GM21786 (cell line): ENCODE measurements at regions not wholly inside any gene's neighbourhood (a gene's known extent, or its start where the extent isn't known, plus 50 kb on each side); places are given as distances from the start of the nearest gene placed in this dataset.
A peak's percentile ranks its signal among the peaks of the same experiment; 100 is the strongest.

Experiments used
- ATAC-seq: cut with Tn5 transposase; IDR thresholded peaks from one replicate; pipeline ENCODE4 v1.9.1; 2021; ENCODE audit not compliant: unreplicated experiment

DNA sequence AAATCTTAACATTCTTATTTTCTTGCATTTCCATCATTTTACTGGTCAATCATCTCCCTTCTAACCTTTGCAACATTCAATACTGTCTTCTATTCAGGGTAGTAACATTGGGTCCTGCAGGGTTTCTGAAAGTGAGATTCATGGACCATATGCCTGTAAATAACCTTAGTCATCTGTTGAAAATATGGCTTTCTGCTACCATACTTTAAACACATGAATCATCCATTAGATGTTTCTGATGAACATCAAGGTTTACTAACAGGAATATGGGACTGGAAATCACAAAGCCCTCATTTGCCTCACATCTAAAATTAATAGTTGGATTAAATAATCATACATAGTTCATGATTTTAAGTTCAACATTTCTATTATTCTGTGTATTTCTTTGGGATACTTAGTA lies 475.9 kb upstream of the MARCKS start:
- no peak for ATAC-seq

DNA sequence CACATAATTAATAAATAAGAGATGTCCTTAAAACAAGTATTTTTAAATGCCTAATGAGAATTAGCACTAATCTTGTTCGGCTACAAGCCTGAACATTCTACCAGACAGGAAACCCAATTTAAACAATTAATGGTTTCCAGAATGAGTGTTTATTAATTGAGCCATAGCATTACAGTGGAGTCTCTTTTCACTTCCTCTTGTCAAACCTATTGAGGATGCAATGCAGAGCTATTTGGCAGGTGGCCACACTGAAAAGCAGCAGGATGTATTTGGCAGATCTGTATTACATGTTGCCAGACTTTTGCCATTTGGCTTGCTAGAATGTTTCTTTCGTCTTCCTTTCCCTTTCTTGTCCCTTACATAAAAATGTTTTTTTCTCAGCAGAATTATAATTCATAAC lies 475.2 kb upstream of the MARCKS start:
- ATAC-seq, result peak; percentile 84

DNA sequence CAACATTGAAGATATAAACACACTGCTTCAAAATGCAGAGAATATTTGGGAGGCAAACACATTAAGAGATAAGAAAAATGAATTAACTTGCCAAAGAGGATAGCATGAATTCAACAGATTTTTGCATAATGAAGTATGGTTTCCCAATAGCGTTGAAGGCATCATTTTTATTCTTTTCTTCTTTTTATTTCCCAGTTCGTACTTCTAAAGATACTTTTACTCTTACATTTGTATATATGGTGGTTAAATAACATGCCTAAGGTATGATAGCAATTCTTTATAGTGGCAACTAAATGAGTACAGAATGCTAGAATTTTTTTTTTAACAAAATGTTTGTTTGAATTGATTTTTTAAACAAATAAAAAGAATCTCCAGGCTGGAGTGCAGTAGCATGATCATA lies 473.4 kb upstream of the MARCKS start:
- no peak for ATAC-seq

DNA sequence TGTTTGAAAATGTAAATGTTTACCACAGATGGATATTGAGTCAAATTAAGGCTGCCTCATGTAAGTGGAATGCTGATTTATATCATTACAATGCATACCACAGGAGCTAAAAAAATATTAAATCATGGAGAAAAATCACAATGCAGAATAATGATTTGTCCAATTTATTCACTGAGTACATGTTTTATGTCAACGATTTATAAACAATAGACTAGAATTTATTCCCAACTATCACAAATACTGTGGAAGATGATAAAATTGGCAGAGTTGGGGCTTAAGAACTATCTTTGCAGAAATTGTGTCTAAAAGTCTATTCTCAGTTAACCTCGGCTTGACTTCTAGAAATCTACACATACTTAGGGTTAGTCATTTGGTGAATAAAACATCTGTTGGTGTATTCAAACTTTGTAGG lies 472.1 kb upstream of the MARCKS start:
- ATAC-seq, result no peak

DNA sequence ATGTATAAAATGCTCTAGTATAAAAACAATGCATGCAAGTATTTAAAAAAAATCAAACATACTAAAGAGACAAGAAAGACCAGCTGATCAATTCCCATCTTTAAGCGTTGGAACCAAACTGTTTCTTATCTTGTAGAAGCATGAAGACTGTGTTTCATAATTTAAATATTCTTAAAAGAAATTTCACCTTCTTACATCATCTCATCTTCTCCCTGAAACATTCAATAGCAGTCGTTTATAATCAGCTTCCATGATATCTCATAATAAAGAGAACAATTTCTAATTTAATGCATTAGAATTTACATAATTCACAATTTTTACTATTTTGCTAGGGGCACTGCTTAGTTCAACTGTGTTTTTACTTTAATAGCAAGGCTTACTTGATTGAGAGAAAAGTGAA lies 468.1 kb upstream of the MARCKS start:
- no peak for ATAC-seq

DNA sequence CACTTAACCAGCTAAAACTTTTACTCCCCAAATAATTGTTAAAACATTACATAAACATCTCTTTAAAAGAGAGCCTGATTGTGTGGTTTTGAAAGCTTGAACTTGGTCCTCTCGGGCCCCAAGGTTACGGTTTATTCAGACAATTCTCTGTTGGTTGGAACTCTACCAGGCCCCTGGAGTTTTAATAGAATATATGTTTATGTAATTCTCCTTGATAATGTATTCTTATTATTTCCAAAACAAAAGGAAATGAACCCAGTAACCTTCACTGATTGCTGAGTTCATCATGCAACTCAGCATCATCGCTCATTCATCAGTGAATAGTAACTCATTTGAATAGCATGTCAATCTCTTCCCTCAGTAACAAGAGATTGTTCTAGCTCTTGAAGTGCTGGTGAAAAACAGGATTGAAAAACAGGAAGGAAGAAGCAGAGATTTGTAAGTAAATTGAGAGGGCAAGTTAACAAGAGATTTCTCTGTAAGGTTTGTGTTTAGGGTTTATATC lies 464.5 kb upstream of the MARCKS start:
- ATAC-seq, result no peak

DNA sequence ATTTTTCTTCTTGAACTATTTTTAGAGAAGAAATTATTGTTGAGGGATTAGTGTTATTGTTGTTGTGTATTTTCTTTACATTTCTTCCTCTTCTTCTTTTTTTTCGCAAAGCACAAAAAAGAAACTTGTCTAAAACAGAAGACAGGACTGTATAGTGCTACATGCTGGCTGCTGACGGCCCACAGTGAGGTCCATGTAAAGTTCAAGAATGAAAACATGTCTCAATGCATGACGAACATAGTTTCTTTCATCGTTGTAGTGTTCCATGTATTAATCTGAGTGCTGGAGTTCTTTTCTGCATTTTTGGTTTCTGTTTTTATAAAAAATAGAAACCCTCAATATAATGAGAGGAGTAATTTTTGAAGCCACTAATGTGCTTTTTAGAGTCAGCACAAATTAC lies 462.9 kb upstream of the MARCKS start:
- ATAC-seq, result no peak

DNA sequence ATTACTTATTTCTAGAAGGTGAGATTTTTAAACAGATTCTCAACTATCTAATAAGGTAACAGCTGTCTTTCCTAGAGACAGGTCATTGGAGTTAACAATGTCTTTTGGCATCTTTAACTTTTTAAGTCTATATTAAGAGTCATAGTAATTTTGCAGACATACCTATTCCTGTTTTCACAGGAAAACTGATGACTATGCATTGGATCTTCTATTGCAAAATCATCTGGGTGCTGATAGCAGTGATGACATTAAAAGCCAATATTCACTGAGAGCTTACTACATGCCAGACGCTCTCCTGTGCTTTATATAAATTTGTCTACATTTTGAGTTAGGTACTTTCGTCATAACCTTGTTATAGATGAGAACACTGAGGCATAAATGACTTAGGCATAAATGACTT lies 462.4 kb upstream of the MARCKS start:
- no peak for ATAC-seq

DNA sequence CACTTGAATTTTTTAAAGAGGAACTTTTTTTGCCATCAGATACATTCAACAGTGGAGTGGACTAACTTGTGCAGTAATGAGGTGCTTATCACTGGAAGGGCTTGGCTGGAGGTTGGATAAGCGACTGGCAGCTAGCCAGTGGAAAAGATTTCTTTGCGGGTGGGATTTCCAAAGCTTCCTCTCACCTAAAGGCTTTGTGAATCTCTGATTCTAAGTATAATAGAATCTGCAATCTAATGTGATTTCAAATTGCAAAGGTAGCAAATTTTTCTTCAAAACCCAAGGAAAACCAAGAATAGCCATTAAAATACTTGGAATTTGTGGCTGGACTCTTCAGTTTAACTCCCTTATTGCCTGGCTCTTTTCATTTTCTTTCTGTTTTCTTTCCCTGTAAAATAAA lies 460.4 kb upstream of the MARCKS start:
- no peak for ATAC-seq

DNA sequence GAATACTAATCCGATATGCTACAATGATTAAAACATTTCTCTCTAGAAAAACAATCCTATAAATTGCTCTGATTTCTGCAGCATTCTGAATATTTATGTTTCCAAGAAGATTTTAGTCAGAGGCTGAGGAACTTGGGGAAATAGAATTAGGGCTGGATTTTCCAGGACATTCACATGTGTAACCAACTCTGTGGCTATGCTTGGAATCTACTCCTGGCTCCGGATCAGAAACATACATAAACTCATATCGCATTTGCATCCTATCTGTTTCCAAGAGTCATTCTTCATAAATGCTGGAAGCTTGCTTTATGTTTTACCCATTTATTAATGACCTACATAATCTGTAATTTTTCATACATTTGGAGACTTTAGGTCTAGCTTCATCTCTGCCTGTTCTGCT lies 459.9 kb upstream of the MARCKS start:
- ATAC-seq, result no peak

DNA sequence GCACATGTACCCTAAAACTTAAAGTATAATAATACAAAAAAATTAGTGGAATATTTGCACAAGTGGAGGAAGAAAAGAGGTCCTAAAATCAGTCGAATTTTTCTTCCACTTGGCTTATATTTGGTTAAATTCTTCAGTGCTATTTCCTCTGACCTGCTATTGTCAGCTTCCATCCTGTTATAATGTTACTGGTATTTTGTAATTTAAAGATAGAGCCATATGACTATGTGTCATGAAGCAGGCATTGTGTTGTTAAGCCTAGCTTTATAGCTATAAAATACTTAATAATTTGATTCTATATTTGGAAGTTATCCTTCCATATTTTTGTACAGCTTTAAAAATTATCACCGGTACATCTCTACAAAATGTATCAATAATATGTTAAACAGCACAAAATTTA lies 455.9 kb upstream of the MARCKS start:
- ATAC-seq, result no peak

DNA sequence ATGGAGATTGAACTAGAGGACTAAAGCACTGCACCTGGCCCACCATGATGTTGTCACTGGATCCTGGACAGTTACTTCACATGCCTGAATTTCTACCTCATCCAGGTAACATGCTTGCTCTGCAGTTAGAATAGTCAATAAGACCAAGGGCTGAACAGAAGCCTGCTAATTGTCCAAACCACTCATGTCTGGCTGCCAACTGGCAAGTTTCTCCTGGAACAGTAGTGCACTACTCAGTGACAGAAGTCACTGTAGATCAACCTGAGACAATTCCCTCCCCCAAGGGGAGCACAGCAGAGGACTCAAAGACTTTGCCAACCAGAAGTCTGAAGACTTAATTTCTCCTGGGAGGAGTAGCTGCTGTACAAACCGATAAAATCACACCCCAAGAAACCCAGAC lies 454.6 kb upstream of the MARCKS start:
- no peak for ATAC-seq

DNA sequence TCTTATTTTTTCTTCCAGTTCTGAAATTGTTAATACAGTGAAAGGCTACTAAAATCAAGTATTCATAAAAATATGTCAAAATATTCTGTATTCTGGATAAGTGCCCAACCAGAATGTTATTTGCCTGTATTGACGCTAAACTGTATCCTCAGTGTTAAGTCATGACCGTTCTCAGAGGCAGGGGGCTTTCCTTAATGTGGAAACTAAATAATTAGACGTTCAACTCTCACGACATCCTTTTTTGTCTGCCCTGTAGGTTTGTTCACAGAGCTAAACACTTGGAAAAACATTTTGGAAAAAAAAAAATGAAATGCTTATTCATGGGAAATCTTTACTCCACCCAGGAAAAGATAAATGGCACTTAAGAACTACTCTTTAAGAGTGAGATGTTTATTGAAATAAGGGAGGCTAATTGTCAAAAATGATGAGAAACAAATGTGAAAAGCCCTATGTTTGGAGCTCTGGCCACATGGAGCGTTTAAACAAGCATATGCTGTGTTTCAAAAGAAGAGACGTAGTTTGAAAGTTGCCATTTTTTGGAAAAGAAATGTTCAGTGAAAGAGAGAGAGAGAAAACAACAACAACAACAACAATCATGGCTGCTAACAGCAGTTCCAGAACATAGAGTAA lies 453.1 kb upstream of the MARCKS start:
- ATAC-seq, result no peak

DNA sequence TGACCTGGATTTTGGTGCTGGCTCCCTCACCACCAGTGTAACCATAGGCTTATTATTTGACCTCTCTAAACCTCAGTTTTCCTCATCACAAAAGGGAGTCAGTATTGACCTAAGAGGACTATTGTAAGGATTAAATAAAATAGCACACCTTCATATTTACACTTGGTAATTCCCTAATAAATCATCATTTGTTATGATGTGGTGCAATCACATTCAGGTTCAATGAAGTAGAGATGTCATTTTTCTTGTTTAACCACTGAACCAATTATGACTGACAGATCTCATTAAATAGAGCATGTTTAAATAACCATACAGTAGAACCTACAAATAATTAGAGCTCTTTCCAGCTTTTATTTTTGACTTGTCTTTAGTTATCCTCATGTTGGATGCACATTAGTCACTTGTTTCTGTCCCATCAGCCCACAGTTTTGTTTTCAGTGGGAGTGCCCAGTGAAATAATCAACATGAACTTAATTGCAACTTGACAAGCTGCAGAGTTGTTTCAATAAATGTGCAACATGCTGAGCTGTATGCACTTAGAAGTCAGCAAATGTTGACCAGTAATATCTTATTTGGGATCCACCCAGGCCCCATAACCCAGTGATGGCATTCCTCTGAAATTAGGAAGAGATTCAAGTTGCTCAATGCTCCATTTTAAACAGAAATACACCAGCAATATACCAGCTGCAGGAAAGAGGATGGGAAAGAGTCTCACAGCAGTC lies 451.7 kb upstream of the MARCKS start:
- no peak for ATAC-seq

DNA sequence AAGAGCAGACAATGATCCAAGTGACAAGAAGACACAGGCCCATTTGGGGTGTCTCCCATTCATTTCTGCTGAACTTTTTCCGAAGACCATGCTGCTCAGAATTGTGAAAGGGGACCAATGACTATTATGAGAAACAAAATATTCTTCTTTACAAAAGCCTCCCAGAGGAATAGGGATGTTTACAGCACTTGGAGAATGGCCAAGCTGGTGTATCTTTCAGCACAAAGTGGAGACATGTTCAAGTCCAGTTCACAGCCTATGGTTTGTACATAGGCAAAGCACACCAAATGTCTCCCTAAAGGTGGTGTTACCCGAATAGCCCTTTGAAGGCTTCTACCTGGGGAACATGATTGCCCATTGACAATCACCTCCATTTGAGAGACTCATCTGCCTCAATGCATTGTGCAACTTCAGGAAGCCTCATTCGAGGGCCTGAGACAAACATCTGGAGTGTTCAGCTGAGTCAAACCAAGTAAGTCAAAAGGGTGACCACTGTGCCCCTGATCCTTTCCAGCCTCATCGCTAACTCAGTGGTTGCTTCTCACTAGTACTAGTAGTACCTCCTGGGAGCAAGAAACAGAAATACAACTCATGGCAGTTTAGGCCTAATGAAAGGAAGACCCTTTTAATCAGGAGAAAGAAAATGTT lies 451.0 kb upstream of the MARCKS start:
- ATAC-seq, result no peak

DNA sequence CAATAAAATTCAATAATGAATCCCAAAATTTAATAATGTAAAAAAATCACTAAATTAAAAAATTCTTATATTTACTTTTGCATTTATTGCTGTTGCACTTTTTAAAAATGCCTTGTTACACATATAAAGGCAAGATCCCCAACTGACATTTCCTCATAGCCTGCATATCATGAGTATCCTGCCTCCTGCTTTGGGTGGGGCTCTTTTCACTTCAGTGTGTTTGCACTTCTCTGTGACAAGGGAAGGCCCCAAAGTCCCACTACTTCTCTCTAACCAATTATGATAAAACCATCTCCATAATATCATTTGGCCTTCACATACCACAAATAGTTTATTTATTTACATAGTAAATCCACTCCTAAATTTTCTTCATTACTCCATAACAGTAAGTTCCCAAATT lies 446.1 kb upstream of the MARCKS start:
- no peak for ATAC-seq

DNA sequence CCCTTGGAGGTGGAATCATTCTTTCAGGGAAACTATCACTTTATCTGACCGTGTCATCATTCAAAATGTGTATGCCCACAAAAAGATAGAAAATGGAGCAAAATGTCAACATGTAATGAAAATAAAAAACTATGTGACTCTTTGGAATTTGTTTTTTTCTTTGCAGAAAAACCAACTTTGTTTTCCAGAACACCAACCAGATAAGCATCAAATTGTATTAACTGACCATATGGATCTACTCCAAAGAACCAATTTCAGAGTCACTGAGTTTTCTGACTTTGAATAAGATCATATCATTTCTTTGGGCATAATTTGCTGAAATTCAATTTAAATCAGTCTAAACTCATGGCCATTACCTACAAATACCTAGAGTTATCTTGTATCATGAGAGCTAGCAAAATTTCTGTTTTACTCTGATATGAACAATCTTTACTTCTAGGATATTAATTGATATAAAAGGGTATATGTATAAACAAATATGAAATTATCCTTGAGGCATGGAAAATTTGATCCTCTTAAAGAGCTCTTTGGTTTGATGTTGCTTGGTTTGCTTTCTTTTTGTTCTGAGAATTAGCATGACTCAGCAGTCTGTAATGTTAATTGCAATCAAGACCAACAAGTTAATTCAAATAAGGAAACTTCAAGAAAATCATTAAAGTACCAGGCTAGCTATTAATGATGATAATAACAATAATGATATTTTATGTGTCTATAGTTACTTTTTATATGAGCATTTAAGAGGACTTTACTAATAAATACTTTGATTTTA lies 444.4 kb upstream of the MARCKS start:
- no peak for ATAC-seq

DNA sequence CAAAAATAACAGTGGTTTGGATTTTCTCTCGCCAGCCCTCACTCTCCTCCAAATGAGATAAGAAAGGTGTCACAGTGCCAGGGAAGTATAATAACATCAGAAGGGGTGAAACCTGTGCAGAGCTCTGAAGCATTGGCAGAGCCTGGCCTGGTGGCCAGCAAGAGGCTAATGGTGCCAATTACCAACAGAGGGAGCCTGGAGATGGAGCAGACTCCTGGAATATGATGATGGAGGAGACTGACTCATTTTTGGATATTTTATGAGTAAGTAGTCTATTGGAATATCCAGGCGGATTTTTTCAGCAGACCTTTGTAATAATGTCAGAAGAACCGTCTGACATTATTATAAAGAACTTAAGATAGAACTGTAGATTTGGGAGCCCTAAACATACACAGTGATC lies 442.6 kb upstream of the MARCKS start:
- no peak for ATAC-seq

DNA sequence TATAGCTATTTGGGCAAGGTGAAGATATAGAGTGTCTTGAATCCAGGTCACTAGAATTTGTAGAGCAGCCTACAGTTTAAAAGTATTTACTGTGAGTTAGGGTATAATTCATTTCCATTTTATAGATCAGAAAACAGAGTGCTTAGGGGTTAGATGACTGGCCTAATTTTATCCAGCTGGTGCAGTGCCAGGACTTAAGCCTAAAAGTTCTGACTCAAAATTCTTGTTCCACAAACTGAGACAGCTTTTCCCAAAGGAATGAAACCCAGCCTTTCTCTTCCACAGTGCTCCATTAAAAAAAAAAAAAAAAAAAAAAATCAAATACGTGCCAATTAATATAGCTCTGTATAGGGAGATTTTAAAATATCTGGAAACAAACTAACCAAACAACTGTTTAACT lies 441.0 kb upstream of the MARCKS start:
- no peak for ATAC-seq

DNA sequence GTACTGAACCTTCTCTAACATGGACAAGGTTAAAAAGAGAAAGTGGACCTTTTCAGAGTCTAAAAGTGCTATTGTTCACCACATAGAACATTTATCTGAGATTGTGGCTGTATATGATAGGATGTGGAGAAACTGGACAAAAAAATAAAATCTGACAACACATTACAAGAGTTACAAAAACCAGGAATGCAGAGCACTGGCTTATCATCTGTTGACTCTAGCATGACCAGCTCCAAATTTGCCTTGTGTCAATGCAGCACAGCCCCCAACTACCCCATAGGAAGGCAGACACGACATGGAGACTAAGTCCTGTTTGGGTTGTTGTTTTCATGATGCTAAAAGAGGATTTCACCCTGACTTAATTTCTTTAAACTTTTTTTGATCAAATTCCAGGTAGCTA lies 436.9 kb upstream of the MARCKS start:
- ATAC-seq, result no peak

DNA sequence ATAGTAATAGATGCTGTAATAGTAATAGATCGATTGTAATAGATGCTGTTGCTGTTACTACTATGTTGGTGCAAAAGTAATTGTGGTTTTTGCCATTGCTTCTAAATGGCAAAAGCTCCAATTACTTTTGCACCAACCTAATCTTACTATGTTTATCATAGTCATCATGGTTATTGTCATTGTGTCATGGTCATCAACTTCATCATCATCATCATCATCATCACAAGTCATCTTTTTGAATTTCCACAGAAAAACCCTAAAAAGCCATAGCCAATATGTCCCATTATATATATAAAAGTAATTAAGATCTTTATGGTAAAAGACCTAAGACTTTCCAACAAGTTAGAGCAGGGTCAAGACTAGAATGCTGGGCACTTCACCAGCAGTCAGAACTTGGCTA lies 435.1 kb upstream of the MARCKS start:
- no peak for ATAC-seq

DNA sequence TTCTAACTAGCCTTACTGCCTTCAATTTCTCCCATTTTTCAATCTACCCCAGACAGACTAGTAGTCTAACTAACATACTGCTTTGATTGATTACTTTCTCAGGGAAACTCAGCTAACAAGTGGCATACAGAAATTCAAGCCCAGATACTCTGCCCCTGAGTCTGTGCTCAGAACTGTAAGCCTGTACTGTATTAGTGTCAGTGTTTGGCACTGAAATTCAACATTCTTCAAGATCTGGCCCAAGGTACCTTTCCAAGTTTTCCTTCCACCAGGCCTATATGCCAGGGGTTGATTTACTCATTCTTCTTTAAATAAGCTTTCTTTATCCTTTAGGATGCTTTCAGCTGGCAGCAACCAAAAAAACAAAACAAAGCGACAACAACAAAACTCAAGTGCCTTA lies 433.2 kb upstream of the MARCKS start:
- ATAC-seq, result no peak
